NCI-H82 treated with DMSO at 0.1 percent for 48 hours (cell line): ENCODE measurements at regions not wholly inside any gene's neighbourhood (a gene's known extent, or its start where the extent isn't known, plus 50 kb on each side); places are given as distances from the start of the nearest gene placed in this dataset.

Experiments used
- DNase-seq: peaks from one replicate; lab custom pipeline; 2025; ENCODE audit not compliant: unreplicated experiment; lab: John Stamatoyannopoulos, UW

- DNase-seq = no peak
These were observed 162.2 kb upstream of the S100G start for GRCh38 chrX:16487620-16488385.

- DNase-seq = no peak
These were observed 161.0 kb upstream of the S100G start for GRCh38 chrX:16488959-16489358.

- no peak for DNase-seq
These were observed 158.5 kb upstream of the S100G start for GRCh38 chrX:16491461-16491860.

GRCh38 chrX:16496175-16496574, 153.8 kb upstream of the S100G start:
- no peak for DNase-seq

GRCh38 chrX:16511796-16512776, 137.9 kb upstream of the S100G start:
- no peak for DNase-seq

- no peak for DNase-seq
These were observed 133.6 kb upstream of the S100G start for GRCh38 chrX:16516232-16516876.

GRCh38 chrX:16517039-16517605, 132.8 kb upstream of the S100G start:
- no peak for DNase-seq

GRCh38 chrX:16518131-16518530, 131.8 kb upstream of the S100G start:
- DNase-seq = no peak

- DNase-seq = no peak
These were observed 125.6 kb upstream of the S100G start for GRCh38 chrX:16524316-16524715.

- DNase-seq = no peak
These were observed 124.0 kb upstream of the S100G start for GRCh38 chrX:16526003-16526402.

GRCh38 chrX:16528620-16529019, 121.3 kb upstream of the S100G start:
- DNase-seq = no peak
